ENCODE measurements at regions not wholly inside any gene's neighbourhood (a gene's known extent, or its start where the extent isn't known, plus 50 kb on each side); places are given as distances from the start of the nearest gene placed in this dataset.

GRCh38 chr2:188159484-188159883 is 132.2 kb upstream of the GULP1 start:
- no peak for TF ChIP-seq CTCF (IDR thresholded peaks at IDR 0.05)
- TF ChIP-seq POLR2A (IDR thresholded peaks at IDR 0.05) = no peak
- TF ChIP-seq POLR2AphosphoS5 (IDR thresholded peaks at IDR 0.05) = no peak
